Gastrocnemius medialis (tissue), 4 donors: ENCODE measurements at regions not wholly inside any gene's neighbourhood (a gene's known extent, or its start where the extent isn't known, plus 50 kb on each side); places are given as distances from the start of the nearest gene placed in this dataset.

ENCODE experiments used
- CTCF ChIP-seq, 5 experiments: fragments of 450-650 bp in 3 of 5; fragments of 200-600 bp in 2 of 5; sonication (generic) in 2 of 5; IDR thresholded peaks in 4 of 5; conservative IDR thresholded peaks in 1 of 5; 1 replicate in 4 of 5; 2 replicates in 1 of 5; pipeline ENCODE4 v1.5.1; 2016 to 2019; ENCODE audit warnings: antibody characterized with exemption in 5 of 5, mild to moderate bottlenecking in 3 of 5, moderate library complexity in 3 of 5
- POLR2A ChIP-seq, 2 donors: fragments of 450-650 bp; IDR thresholded peaks; one replicate each; pipeline ENCODE4 v1.6.1; 2017; ENCODE audit warnings: antibody characterized with exemption in 2 of 2, mild to moderate bottlenecking in 2 of 2, moderate library complexity in 2 of 2

GRCh38 chrX:56000729-56001128 is 231.4 kb upstream of the KLF8 start:
- TF ChIP-seq POLR2A (IDR thresholded peaks at IDR 0.05): no peak
- TF ChIP-seq CTCF (IDR thresholded peaks at IDR 0.05 in 4 of 5, conservative IDR thresholded peaks at IDR 0.05 in 1 of 5): no peak
